Stimulated activated CD4-positive, alpha-beta T cell treated with anti-CD3 and anti-CD28 coated beads, Interleukin-4, amount 100 ng/mL, for 24 hours (primary cell): ENCODE measurements at regions not wholly inside any gene's neighbourhood (a gene's known extent, or its start where the extent isn't known, plus 50 kb on each side); places are given as distances from the start of the nearest gene placed in this dataset.
"Not testable (repeated sequence)": the region's sequence is repeated elsewhere in the genome, so short reads cannot be mapped to it uniquely, and the experiment has no call there.

Experiments used
- DNase-seq: peaks from one replicate; pipeline ENCODE4 v3.0.0-alpha.2; 2020

DNA sequence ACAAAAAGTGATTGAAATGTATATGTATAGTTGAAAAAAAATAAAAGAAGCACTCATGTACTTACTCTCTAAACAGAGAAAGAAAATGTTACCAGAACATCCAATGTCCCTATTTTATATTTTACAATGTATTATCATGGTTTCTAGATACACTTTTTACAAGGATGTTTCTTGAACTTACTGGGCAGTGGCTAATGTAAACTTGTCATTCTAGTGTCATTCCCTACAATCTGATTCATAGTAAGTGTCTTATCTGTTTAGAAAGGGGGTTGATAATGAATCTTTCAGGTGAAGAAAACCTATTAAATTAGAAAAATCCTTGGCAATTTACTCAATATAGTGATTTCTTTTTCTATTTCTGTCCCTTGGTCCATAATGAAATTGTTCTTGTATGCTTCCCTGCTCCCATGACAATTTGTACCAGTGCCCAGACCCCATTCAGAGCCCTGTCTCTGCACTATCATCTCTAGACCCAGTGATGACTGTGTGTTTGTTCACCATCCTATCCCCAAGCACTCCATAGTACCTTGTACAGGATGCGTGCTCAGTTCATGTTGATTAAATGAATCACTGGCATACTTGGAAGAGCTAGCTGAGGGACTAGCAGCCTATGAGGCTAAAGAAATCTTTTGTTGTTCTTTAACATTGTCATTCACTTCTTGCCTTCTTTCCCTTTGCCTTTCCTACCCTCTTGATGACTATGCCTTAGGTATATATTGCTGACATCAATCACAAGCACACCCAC is 101.2 kb downstream of the HMHB1 start:
- no peak for DNase-seq

DNA sequence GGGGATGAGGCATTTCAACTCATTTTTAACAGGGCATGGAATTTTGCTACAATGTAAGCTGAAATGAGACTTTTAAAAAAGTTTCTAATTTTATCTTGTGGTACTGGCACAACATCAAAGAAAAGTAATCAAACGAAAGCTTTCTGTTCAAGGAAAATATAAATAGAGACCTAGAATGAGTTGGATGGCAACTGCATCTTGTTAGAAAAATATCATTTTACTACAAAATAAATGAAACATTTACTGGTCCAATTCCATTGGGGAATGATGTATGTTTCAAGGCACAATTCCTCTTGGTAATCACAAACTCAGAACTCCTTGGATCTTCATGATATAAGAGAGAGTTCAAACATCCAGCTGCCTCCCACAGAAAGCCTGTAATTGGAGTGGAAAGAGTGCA is 102.8 kb downstream of the HMHB1 start:
- no peak for DNase-seq

DNA sequence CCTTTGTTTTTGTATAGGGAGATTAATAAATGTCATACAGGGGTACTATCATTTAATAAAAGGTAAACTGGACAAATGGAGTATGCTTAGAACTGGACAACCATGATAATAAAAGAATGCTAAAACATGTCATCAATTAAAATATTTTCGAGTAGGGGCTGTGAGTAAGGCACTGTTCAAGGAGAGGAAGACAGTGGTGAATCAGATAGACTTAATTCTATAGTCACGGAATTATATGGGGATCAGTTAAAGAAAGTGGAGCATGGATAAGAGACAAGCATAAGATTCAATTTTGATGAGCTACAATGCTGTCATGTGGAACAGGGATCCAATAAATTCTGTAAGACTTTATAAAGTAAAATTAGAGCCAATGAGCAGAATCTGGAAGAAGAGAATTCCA is 104.5 kb downstream of the HMHB1 start:
- DNase-seq = no peak

GRCh38 chr5:143918961-143919360 is 107.0 kb downstream of the HMHB1 start:
- DNase-seq = no peak

DNA sequence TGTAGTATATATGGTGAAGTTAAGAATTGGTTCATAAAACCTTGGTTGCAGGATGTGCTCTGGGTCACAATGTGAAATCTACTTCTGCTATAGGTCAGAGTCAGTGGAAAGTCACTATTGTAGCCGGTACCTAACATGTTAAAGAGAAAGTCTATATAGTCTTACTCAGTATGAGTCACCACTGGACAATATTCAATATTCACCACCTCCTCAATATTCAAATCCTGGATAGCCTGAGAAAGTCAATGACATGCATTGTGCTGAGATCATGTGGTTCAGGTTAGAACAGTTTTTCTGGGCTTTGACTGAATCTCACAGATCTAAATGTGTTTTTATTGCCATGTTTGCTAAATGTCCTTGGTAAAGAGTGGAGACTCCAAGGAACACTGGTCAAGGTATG is 108.8 kb downstream of the HMHB1 start:
- no peak for DNase-seq

DNA sequence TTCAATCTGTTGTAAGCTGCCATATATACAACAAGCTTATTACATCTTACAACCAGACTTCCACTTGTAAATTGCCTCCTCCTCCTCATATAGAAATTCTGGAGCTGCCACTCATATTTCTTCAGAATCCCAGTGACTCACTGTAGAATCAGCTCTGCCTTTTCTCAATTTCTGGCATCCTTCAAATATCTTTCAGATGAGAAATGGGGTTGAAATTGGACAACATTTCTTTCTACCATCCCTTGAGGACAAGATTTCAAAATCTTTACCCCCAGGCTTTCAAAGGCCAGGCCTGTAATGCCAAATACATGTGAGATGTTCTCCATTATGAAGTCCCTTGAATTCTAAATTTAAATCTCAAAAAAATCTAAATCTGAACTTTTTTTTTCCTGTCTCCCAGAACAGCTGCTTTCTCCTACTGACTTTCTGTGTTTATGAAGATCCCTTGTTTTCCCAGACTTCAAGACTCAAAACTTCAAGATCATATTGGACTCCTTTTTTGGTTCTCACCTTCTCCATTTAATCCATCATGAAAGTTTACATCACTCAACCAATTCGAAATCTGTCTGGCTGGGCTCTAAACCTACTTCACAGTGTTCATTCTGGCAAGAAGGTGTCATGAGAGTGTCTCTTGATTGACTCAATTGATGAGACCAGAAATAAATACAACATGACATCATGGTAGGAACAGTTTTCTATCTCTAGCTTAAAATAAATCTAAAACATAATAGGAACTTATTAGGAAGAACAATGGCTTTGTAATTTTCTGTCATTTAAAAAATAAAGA is 109.8 kb downstream of the HMHB1 start:
- no peak for DNase-seq

DNA sequence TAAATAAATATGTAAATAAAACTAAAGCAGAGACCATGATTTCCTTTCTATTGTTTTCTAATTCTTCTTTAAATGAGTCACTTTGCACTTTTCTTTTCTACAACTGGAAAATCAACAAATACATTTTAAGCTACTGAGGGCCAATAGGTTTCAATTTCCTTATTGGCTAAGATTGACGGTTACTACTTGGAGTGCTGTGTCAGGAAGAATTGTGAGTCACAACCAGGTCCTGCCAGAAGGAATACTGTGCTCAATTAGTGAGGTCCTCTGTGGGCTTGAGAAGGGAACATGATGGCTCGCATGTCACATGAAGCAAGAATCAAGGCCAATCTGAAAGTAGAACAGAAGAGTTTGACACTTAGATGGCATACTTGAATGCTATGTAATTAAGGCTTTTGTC is 110.8 kb downstream of the HMHB1 start:
- no peak for DNase-seq

- DNase-seq = no peak
These were observed 111.8 kb downstream of the HMHB1 start for GRCh38 chr5:143923634-143924266.

- DNase-seq = no peak
These were observed 112.5 kb downstream of the HMHB1 start for GRCh38 chr5:143924311-143924978.

- not testable (repeated sequence) for DNase-seq
These were observed 113.0 kb downstream of the HMHB1 start for GRCh38 chr5:143924979-143925325.

- no peak for DNase-seq
These were observed 117.5 kb downstream of the HMHB1 start for GRCh38 chr5:143929486-143929885.

DNA sequence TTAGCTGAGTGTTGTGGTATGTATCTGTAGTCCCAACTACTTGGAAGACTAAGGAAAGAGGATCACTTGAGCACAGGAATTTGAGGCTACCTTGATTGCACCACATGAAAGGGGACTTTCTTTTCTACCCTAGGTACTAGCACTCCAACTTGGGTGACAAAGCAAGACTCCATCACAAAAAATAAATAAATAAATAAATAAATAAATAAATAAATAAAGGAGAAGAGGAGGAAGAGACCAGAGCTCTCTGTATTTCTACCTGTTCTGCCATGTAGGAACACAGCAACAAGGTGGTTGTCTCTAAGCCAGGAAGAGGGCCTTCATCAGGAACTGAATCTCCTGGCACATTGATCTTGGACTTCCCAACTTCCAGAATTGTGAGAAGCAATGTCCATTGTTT is 118.6 kb downstream of the HMHB1 start:
- DNase-seq = no peak

DNA sequence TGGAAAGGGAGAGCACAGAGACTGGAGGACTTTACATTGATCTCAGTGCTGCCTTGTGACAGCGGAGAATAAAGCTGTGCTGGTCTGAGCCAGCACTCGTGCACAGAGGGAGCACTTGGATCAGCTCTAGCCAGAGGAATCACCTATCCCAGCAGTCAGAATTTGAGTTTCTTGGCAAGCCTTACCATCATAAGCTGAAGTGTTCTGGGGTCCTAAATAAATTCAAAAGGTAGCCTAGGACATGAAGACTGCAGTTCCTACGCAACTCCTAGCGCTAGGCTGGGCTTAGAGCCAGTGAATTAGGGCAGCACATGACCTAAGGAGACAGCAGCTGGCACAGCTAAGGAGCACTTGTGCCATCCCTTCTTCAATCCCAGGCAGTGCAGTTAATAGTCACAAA is 119.5 kb downstream of the HMHB1 start:
- DNase-seq = no peak

DNA sequence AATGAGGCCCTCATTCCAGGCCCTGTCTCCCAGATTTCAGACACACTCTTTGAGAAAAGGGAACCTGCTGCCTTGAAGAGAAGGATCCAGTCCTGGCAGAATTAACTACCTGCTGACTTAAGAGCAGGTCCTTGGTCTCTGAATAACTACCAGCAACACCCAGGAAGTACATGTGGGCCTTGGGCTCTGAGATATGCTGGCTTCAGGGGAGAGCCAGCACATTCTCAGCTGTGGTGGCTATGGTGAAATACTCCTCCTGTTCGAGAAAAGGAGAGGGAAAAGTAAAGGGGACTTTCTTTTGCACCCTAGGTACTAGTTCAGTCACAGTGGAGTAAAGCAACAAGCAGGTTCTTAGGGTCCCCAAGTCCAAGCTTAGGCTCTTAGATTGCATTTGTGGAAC is 120.0 kb downstream of the HMHB1 start:
- no peak for DNase-seq

GRCh38 chr5:143932584-143932983 is 120.6 kb downstream of the HMHB1 start:
- no peak for DNase-seq

DNA sequence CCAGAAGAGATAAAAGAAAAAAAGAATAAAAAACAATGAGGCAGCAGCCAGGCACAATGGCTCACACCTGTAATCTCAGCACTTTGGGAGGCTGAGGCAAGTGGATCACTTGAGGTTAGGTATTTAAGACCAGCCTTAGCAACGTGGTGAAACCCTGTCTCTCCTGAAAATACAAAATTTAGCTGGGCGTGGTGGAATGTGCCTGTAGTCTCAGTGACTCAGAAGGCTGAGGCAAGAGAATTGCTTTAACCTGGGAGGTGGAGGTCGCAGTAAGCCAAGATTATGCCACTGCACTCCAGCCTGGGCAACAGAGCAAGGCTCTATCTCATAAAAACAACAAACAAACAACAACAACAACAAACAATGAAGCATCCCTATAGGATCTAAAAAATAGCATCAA is 121.5 kb downstream of the HMHB1 start:
- no peak for DNase-seq

GRCh38 chr5:143934821-143935220 is 122.9 kb downstream of the HMHB1 start:
- no peak for DNase-seq

GRCh38 chr5:143938230-143938629 is 126.3 kb downstream of the HMHB1 start:
- DNase-seq = no peak

DNA sequence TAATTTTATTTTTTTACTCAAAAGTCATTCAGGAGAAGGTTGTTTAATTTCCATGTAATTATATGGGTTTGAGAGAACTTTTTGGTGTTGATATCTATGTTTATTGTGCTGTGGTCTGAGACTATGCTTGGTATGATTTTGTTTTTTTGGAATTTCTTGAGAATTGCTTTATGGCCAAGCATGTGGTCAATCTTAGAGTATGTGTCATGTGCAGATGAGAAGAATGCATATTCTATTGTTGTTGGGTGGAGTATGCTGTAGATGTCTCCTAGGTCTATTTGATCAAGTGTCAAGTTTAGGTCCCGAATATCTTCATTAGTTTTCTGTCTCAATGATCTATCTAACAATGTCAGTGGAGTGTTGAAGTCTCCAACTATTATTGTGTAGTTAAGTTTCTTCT is 134.9 kb downstream of the HMHB1 start:
- DNase-seq = no peak

DNA sequence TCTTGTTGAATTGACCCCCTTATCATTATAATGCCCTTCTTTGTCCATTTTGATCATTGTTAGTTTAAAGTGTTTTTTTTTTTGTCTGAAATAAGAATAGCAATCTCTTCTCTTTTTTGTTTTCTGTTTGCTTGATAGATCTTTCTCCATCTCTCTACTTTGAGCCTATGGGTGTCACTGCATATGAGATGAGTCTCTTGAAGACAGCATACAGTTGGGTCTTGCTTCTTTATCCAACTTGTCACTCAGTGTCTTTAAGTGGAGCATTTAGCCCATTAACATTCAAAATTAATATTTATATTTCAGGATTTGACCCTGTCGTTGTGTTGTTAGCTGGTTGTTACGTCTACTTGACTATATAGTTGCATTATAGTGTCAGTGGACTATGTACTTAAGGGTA is 135.4 kb downstream of the HMHB1 start:
- DNase-seq = no peak

- DNase-seq = no peak
These were observed 140.8 kb downstream of the HMHB1 start for GRCh38 chr5:143952809-143953208.

DNA sequence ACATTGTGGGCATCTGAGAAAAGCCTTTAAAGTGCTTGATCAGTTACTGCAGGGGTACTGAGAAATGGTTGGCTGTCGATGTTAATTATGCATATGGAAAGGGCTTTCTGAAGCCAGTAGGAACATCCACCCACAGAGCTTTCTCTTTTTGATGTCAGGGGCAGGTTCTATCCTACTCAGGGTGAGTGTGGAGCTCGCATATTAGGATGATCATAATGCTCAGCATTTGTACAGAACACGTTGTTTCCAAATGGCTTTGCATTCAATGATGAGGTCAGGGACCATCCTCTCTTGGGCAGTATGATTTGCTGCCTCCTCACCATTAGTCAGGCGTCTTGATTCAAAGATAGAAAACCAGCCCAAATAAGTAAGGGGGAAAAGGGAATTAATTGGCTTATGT is 141.9 kb downstream of the HMHB1 start:
- DNase-seq = no peak

DNA sequence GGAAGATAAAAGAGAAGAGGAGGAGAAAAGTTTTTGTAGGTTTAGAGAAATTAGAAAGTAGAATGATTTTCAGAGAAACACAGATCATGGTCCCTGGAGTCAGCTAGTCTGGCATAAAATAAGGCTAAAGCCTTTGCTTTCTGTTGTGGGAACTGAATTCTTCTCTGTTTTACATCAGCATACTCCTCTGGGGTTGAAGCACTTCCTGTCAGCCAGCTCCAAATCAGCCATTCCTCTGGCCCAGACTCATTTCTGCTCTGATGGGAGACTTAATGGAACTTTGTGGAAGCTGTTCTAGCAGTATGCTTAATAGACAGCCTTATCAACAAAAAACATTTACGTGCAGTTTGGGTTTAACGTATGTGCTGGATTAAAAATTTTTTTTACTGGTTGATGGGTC is 143.2 kb downstream of the HMHB1 start:
- DNase-seq = no peak

- no peak for DNase-seq
These were observed 145.5 kb downstream of the HMHB1 start for GRCh38 chr5:143957455-143957854.
